Neural progenitor cell (in vitro differentiated cells): ENCODE measurements at regions not wholly inside any gene's neighbourhood (a gene's known extent, or its start where the extent isn't known, plus 50 kb on each side); places are given as distances from the start of the nearest gene placed in this dataset.

Experiments
- DNase-seq: peaks from one replicate; pipeline ENCODE4 v3.0.0-alpha.2; 2016; ENCODE audit warnings: low spot score
- H2AFZ ChIP-seq: fragments of 200-600 bp; sonication (generic); replicated peaks from 2 replicates; pipeline ENCODE4 v1.6.1; 2016; ENCODE audit warnings: antibody characterized with exemption
- H3F3A ChIP-seq: fragments of 200-600 bp; sonication (generic); 2 replicates; pipeline ENCODE4 v1.6.1; 2016; ENCODE audit warnings: antibody characterized with exemption, low read depth
- H3K27ac ChIP-seq: fragments of 200-600 bp; sonication (generic); 2 replicates; pipeline ENCODE4 v1.5.1; 2016; ENCODE audit warnings: mild to moderate bottlenecking
- H3K27me3 ChIP-seq: fragments of 200-600 bp; sonication (generic); 2 replicates; pipeline ENCODE4 v1.6.1; 2016; ENCODE audit warnings: mild to moderate bottlenecking, moderate library complexity
- H3K36me3 ChIP-seq: fragments of 200-600 bp; sonication (generic); 2 replicates; pipeline ENCODE4 v1.5.1; 2016
- H3K4me1 ChIP-seq: fragments of 200-600 bp; sonication (generic); 2 replicates; pipeline ENCODE4 v1.6.1; 2016; ENCODE audit warnings: mixed run types
- H3K4me2 ChIP-seq: fragments of 200-600 bp; sonication (generic); 2 replicates; pipeline ENCODE4 v1.6.1; 2016
- H3K4me3 ChIP-seq: fragments of 200-600 bp; sonication (generic); 2 replicates; pipeline ENCODE4 v1.5.1; 2016
- H3K79me2 ChIP-seq: fragments of 200-600 bp; sonication (generic); 2 replicates; pipeline ENCODE4 v1.6.1; 2016; ENCODE audit warnings: low read depth
- H3K9ac ChIP-seq: fragments of 200-600 bp; sonication (generic); 2 replicates; pipeline ENCODE4 v1.6.1; 2016
- H3K9me3 ChIP-seq: fragments of 200-600 bp; sonication (generic); 2 replicates; pipeline ENCODE4 v1.5.1; 2016; ENCODE audit warnings: low read depth
- H4K20me1 ChIP-seq: fragments of 200-600 bp; sonication (generic); 2 replicates; pipeline ENCODE4 v1.6.1; 2016; ENCODE audit warnings: low read depth
- H3K27ac Mint-ChIP-seq: 3 replicates; pipeline ENCODE4 v1.8.0; 2021; ENCODE audit warnings: mixed read lengths
- H3K27me3 Mint-ChIP-seq: 2 replicates; pipeline ENCODE4 v1.8.0; 2022; ENCODE audit warnings: low read depth, mild to moderate bottlenecking, inconsistent platforms, moderate library complexity, mixed read lengths; ENCODE audit not compliant: insufficient read depth
- H3K36me3 Mint-ChIP-seq: 3 replicates; pipeline ENCODE4 v1.8.0; 2021; ENCODE audit warnings: mixed read lengths
- H3K4me1 Mint-ChIP-seq: 3 replicates; pipeline ENCODE4 v1.8.0; 2021; ENCODE audit warnings: mixed read lengths
- H3K4me3 Mint-ChIP-seq: 3 replicates; pipeline ENCODE4 v1.8.0; 2021; ENCODE audit warnings: mild to moderate bottlenecking, moderate library complexity, mixed read lengths
- H3K9me3 Mint-ChIP-seq: 3 replicates; pipeline ENCODE4 v1.8.0; 2020; ENCODE audit warnings: mixed read lengths
- EZH2 ChIP-seq: fragments of 200-600 bp; sonication (generic); IDR thresholded peaks from 2 replicates; pipeline ENCODE4 v1.6.1; 2017; ENCODE audit warnings: antibody characterized with exemption, mild to moderate bottlenecking, moderate library complexity
- EZH2phosphoT487 ChIP-seq: fragments of 200-600 bp; sonication (generic); IDR thresholded peaks from 2 replicates; pipeline ENCODE4 v1.6.1; 2017; ENCODE audit warnings: antibody characterized with exemption
- TF ChIP-seq, protein P1 (sequence below): fragments of 200-600 bp; sonication (generic); IDR thresholded peaks from 2 replicates; pipeline ENCODE4 v1.5.1; 2017; ENCODE audit warnings: antibody characterized with exemption, mild to moderate bottlenecking

DNA sequence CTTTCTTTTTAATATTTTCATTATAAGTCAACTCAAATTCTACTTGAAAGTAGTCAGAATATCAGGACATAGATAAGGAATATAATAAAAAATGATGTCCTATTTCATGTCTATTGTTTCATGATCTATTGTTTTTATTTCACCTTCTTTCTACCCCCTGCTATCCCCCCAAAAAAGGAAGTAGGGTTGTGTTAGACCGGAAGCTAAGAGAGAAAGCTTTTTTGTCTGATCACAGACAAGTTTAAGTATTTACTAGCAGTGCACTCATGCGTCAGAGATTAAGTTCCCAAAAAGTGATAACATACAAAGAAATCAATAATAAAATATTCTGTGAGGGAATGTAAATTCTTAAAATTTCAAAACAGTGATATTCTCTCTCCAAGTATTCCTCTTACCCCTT lies 447.1 kb upstream of the CNTNAP5 start:
- DNase-seq = no peak
- Histone ChIP-seq H3F3A (no peaks in the 10 kb centered on the region), H3K4me1 (peaks cover 5% of the 10 kb centered on the region), H3K9me3 (no peaks in the 10 kb centered on the region), H3K79me2 (no peaks in the 10 kb centered on the region), H3K36me3 (no peaks in the 10 kb centered on the region), H3K4me3 (no peak overlapping the region), H3K27me3 (no peaks in the 10 kb centered on the region), H4K20me1 (no peaks in the 10 kb centered on the region), H2AFZ (no peak overlapping the region), H3K9ac (no peak overlapping the region), H3K27ac (no peak overlapping the region), H3K4me2 (no peak overlapping the region)
- H3K9me3 Mint-ChIP-seq = no peaks in the 10 kb centered on the region
- peak overlapping the region; percentile 72 for H3K27ac Mint-ChIP-seq
- peaks cover 3% of the 10 kb centered on the region for H3K4me1 Mint-ChIP-seq
- no peak overlapping the region for H3K4me3 Mint-ChIP-seq
- H3K27me3 Mint-ChIP-seq = no peaks in the 10 kb centered on the region
- TF ChIP-seq EZH2 = no peak
- TF ChIP-seq EZH2phosphoT487 = no peak
- TF ChIP-seq, protein P1, sequence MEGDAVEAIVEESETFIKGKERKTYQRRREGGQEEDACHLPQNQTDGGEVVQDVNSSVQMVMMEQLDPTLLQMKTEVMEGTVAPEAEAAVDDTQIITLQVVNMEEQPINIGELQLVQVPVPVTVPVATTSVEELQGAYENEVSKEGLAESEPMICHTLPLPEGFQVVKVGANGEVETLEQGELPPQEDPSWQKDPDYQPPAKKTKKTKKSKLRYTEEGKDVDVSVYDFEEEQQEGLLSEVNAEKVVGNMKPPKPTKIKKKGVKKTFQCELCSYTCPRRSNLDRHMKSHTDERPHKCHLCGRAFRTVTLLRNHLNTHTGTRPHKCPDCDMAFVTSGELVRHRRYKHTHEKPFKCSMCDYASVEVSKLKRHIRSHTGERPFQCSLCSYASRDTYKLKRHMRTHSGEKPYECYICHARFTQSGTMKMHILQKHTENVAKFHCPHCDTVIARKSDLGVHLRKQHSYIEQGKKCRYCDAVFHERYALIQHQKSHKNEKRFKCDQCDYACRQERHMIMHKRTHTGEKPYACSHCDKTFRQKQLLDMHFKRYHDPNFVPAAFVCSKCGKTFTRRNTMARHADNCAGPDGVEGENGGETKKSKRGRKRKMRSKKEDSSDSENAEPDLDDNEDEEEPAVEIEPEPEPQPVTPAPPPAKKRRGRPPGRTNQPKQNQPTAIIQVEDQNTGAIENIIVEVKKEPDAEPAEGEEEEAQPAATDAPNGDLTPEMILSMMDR = no peak
- H3K36me3 Mint-ChIP-seq = no peaks in the 10 kb centered on the region

DNA sequence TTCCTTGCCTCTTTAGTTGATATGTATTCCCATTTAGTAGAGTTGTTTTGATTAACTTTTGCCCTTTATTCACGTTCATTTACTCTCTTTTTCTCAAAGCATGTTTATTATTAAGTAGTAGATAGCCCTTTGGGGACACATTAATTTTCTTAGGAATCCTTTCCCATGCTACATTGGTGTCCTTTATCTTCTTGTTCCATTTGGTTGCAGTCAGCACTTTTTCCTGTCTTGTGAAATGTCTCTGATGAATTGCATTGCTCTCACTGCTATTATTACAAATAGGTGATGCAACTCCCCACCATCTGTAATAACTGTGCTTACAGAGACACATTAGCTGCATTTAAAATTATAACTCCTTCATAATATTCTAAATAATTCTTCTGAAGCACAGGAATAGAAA lies 428.5 kb upstream of the CNTNAP5 start:
- H3K4me2 ChIP-seq = no peak overlapping the region
- H3K9ac ChIP-seq = no peak overlapping the region
- no peak overlapping the region for H3K4me3 ChIP-seq
- H3K27me3 ChIP-seq = no peaks in the 10 kb centered on the region
- H3K4me1 Mint-ChIP-seq = no peaks in the 10 kb centered on the region
- H4K20me1 ChIP-seq = no peaks in the 10 kb centered on the region
- no peak overlapping the region for H3K27ac ChIP-seq
- peaks cover 11% of the 10 kb centered on the region for H3K9me3 Mint-ChIP-seq
- H3K27me3 Mint-ChIP-seq = no peaks in the 10 kb centered on the region
- H2AFZ ChIP-seq = no peak overlapping the region
- no peaks in the 10 kb centered on the region for H3K36me3 ChIP-seq
- H3K36me3 Mint-ChIP-seq = peaks cover 2% of the 10 kb centered on the region
- H3F3A ChIP-seq = no peaks in the 10 kb centered on the region
- TF ChIP-seq, protein P1 = no peak
- TF ChIP-seq EZH2 = no peak
- no peak for TF ChIP-seq EZH2phosphoT487
- DNase-seq = no peak
- no peak overlapping the region for H3K4me3 Mint-ChIP-seq
- no peaks in the 10 kb centered on the region for H3K4me1 ChIP-seq
- H3K79me2 ChIP-seq = no peaks in the 10 kb centered on the region
- no peaks in the 10 kb centered on the region for H3K9me3 ChIP-seq
- no peak overlapping the region for H3K27ac Mint-ChIP-seq

DNA sequence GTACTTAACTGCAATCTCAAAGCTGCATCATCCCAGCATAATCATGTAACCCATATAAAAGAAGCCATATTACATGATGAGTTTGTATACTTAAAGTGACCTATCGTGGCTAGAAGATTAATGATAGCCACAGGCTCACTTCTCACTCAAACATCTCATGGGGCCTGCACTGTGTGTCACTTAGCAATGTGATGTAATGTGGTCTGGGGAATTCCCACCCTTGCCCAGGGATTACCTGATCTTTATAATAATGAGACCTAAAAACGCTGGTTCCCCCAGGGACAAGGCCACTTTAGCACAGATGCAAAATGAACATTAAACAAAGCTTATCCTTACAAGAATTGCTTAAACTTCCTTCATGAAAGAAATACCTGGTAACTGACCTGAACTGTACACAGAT lies 427.1 kb upstream of the CNTNAP5 start:
- no peak overlapping the region for H3K9ac ChIP-seq
- Mint-ChIP-seq H3K36me3 (no peaks in the 10 kb centered on the region), H3K9me3 (peaks cover 3% of the 10 kb centered on the region), H3K27ac (no peak overlapping the region), H3K4me3 (no peak overlapping the region), H3K4me1 (no peaks in the 10 kb centered on the region), H3K27me3 (no peaks in the 10 kb centered on the region)
- no peak overlapping the region for H3K4me3 ChIP-seq
- H3K36me3 ChIP-seq = no peaks in the 10 kb centered on the region
- H3F3A ChIP-seq = no peaks in the 10 kb centered on the region
- H3K9me3 ChIP-seq = no peaks in the 10 kb centered on the region
- DNase-seq = no peak
- TF ChIP-seq EZH2 (no peak), EZH2phosphoT487 (no peak)
- TF ChIP-seq, protein P1 = no peak
- no peak overlapping the region for H3K27ac ChIP-seq
- no peaks in the 10 kb centered on the region for H4K20me1 ChIP-seq
- H3K27me3 ChIP-seq = no peaks in the 10 kb centered on the region
- no peak overlapping the region for H3K4me2 ChIP-seq
- no peaks in the 10 kb centered on the region for H3K4me1 ChIP-seq
- no peaks in the 10 kb centered on the region for H3K79me2 ChIP-seq
- H2AFZ ChIP-seq = no peak overlapping the region

DNA sequence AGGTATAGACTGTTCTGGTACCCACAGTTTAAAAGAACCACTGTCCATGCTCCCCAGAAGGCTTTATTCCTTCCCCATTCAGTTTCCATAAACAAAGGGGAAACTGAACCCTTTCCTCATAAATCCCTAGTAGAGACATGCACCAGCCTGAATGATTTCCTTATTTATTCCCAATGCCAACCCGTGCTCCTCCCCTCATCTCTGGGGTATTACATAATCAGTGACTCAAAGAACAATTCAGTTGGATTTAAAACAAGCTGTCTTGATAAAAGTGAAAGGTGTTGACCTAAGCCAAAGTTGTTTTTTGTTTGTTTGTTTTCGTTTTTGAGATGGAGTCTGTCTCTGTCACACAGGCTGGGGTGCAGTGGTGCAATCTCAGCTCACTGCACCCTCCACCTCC lies 418.5 kb upstream of the CNTNAP5 start:
- peaks cover 8% of the 10 kb centered on the region for H3K9me3 Mint-ChIP-seq
- DNase-seq = no peak
- no peak overlapping the region for H3K27ac Mint-ChIP-seq

More for the DNA sequence above, 418.5 kb upstream of the CNTNAP5 start:
- Histone ChIP-seq H3K27ac (no peak overlapping the region), H3K4me1 (peaks cover 12% of the 10 kb centered on the region), H3F3A (peaks cover 8% of the 10 kb centered on the region), H3K79me2 (no peaks in the 10 kb centered on the region), H3K27me3 (no peaks in the 10 kb centered on the region), H4K20me1 (no peaks in the 10 kb centered on the region), H3K9me3 (no peaks in the 10 kb centered on the region), H3K9ac (no peak overlapping the region), H3K4me2 (no peak overlapping the region), H2AFZ (no peak overlapping the region), H3K4me3 (no peak overlapping the region), H3K36me3 (no peaks in the 10 kb centered on the region)
- H3K4me3 Mint-ChIP-seq = no peak overlapping the region
- no peaks in the 10 kb centered on the region for H3K36me3 Mint-ChIP-seq
- H3K4me1 Mint-ChIP-seq = peaks cover 25% of the 10 kb centered on the region
- TF ChIP-seq, protein P1 = no peak
- H3K27me3 Mint-ChIP-seq = peaks cover 8% of the 10 kb centered on the region
